NCI-H345 treated with DMSO at 0.1 percent for 48 hours (cell line): ENCODE measurements at regions not wholly inside any gene's neighbourhood (a gene's known extent, or its start where the extent isn't known, plus 50 kb on each side); places are given as distances from the start of the nearest gene placed in this dataset.

Source experiments
- DNase-seq: peaks from one replicate; lab custom pipeline; 2025; ENCODE audit not compliant: unreplicated experiment; lab: John Stamatoyannopoulos, UW

- no peak for DNase-seq
These were observed 97.6 kb upstream of the ALDH1A3 start for GRCh38 chr15:100781961-100782530.

DNA sequence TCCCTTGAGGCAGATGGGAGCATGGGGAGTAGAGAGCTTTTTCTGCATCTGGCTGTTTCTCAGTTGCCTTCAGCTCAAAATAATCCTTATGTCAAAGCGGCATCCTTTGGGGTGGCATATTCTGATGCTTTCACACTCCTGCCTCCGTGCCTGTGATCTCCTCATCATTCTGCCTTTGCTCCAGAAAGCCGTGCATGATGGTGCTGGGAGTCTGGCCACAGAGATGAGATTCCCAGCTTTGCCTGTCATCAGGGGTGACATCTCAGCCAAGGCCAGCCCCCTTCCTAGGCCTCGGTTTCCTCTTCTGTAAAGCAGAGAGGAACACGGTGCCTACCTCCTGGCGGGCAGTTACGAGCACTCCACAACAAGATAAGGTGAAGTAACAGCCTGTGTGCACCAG, 96.3 kb upstream of the ALDH1A3 start:
- no peak for DNase-seq

GRCh38 chr15:100783760-100784492, 95.7 kb upstream of the ALDH1A3 start:
- no peak for DNase-seq

DNA sequence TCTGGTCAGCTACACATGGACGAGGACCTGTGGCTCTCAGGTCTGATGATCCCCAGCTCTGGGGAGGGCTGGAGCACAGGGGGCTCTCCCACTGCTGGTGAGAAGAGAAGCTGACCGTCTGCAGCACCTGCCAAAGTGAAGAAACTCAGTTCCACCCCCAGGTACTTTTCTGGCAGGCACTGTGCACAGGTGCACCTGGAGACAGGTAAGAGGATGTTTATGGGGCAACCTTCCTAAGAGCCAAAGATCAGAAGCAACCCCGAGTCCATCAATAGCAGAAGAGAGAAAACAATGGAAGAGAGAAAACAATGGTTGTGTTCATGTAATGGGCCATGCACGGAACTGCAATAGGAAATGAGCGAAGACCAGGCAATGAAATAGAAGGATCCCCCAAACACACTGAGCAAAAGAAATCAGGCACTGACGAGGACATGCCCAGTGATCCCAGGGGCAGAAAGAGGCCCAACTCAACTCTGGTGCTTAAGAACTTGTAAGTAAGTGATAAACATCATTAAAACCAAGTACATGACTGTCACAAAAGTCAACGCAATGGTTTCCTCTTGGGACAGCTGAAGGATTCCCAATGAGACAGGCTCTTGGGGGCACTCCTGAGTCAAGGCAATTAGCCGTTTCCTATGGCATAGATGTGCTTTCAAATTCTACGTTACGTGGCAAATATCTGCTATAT, 95.0 kb upstream of the ALDH1A3 start:
- DNase-seq = no peak

GRCh38 chr15:100785181-100786138, 94.2 kb upstream of the ALDH1A3 start:
- DNase-seq = no peak

GRCh38 chr15:100786139-100786531, 93.5 kb upstream of the ALDH1A3 start:
- DNase-seq = no peak

DNA sequence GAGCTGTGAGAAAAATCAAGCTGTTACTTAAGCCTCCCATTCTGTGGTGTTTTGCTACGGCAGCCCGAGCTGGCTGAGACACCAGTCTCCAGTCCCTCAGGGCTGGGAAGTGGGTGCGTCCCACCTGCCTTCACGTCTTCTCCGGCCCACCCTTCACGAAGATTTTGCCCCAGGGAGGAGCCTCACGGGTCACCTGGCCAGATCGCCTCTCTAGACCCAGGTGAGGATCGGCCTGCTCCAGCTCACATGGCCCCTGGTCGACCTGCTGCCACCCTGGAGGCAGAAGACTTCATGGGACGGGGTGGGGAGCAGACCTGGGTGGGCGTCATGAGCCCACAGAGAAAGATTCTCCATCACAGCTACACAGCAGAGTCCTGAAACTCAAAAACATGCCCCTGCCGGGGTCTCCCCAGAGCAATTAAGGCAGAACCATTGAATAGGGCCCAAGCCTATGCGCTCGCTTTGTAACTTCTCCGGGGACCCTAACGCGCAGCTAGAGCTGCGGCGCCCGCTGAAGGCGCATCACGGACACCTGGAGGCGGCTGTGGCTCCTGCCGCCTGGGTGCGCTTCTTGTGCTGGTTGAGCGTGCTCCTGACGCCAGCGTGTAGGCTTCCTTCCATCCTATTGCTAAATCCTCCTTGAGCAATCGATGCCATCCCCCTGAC, 92.6 kb upstream of the ALDH1A3 start:
- no peak for DNase-seq

DNA sequence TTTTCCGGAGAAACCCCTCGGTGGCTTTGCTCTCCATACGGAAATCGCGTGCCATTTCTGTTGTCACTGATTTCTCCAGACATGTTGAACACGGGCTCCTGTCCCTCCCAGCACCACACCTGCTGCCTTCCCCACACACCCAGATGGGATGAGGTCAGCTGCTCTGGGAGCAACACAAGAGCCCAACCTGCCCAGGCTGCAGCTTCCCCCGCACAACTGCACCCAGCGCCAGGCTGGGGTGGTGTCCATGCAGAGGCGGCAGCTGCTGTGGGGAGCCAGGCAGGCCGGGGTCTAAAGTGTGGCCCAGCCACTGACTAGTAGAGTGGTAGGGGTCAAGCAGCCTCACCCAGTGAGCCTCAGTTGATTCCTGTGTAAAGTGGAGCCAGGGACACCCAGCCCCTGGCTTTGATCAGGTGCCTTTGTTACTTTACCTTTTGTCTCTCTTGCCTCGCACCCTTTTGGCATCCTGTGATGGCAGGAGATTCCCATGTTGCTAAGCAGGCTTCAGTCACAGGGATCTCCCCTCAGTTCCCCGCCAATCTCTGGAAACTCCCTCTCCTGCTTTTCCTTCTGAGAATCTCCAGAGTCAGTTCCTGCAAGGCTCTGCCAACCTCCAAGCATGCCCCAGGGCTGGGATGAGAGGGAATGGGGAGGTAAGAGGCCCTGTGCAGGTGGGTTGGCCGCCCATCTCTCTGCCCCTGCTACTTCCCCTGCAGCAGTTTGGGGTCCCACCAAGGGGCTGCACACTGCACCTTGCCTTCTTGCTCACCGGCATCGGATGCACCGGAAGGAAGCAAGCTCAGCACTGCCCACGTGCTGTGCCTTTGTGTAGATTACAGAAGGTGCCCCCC, 91.8 kb upstream of the ALDH1A3 start:
- DNase-seq = no peak

GRCh38 chr15:100788418-100789105, 91.1 kb upstream of the ALDH1A3 start:
- no peak for DNase-seq

- no peak for DNase-seq
These were observed 88.8 kb upstream of the ALDH1A3 start for GRCh38 chr15:100790786-100791265.

- DNase-seq = no peak
These were observed 85.6 kb upstream of the ALDH1A3 start for GRCh38 chr15:100794008-100794407.

GRCh38 chr15:100801256-100801900, 78.3 kb upstream of the ALDH1A3 start:
- no peak for DNase-seq

GRCh38 chr15:100802421-100803170, 77.0 kb upstream of the ALDH1A3 start:
- no peak for DNase-seq

DNA sequence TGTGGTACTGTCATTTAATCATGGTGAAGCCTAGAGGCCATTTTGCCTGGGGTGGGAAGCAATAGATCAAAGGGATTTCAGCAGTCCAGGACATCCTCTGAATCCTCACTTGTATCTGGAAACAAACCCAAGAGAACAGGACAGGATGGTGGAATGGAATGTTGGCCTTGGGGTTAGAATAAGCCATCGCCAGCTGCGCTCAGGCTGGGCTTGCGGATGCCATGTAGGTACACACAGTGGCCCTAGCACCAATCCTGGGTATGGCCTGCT, 76.5 kb upstream of the ALDH1A3 start:
- no peak for DNase-seq

DNA sequence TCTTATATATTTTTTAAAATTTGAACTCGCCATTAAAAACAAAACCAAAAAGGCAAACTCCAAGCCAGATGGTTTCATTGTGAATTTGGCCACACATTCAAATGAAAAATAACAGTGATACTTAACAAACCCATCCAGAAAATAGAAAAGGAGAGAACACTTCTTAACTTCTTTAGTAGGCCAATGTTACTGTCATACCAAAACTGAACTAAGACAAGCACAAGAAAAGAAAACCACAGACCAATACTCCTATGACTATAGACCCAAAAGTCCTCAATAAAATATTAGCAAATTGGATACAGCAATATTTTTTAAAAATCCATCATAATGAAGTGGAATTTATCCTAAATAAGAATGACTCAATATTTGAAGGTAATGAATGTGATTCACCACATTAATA, 73.5 kb upstream of the ALDH1A3 start:
- no peak for DNase-seq

GRCh38 chr15:100807028-100807427, 72.6 kb upstream of the ALDH1A3 start:
- no peak for DNase-seq

- DNase-seq = no peak
These were observed 70.9 kb upstream of the ALDH1A3 start for GRCh38 chr15:100808691-100809090.

GRCh38 chr15:100809151-100809550, 70.5 kb upstream of the ALDH1A3 start:
- DNase-seq = no peak
